ENCODE measurements at regions not wholly inside any gene's neighbourhood (a gene's known extent, or its start where the extent isn't known, plus 50 kb on each side); places are given as distances from the start of the nearest gene placed in this dataset.

GRCh38 chr3:148230473-148230872 is 467.2 kb upstream of the AGTR1 start:
- TF ChIP-seq EP300 (IDR thresholded peaks at IDR 0.05): no peak
- TF ChIP-seq CTCF (IDR thresholded peaks at IDR 0.05): no peak
